ENCODE measurements at regions not wholly inside any gene's neighbourhood (a gene's known extent, or its start where the extent isn't known, plus 50 kb on each side); places are given as distances from the start of the nearest gene placed in this dataset.

DNA sequence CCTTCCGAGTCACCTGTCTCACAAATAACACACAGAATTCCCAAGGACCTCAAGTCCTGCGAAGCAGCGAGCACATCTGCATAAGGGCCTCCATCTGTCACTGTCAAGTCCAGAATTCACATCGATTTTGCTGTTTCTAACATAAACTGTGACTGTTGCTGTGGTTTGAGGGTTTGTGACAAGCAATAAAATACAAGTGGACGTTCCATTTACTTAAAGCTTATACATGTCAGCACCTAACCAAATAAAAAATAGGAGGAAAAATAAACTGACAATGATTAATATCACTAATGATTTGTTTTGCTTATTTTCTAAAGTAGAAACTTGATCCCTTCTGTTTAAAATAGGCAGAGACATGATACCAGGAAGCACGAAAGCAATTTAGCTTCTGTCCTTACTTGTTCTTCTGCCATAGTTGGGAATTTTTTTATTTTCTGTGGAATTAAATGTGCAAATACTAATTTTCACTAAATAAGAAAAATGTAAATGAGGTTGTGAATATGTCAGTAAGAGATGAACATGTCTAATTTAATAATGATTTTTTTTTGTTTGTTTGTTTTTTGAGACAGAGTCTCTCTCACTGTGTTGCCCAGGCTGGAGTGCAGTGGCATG lies 279.1 kb downstream of the FGF9 start (continued):
- TF ChIP-seq ZNF146 (tag by site-specific recombination; IDR thresholded peaks at IDR 0.05) (peak; percentile 23; the same call in 1 of the 2 replicates), ZNF138 (tag by site-specific recombination; IDR thresholded peaks at IDR 0.05; ENCODE audit: borderline replicate concordance) (no peak), ZNF777 (tag by site-specific recombination; IDR thresholded peaks at IDR 0.05; ENCODE audit: borderline replicate concordance) (no peak), ZNF23 (tag by site-specific recombination; IDR thresholded peaks at IDR 0.05; ENCODE audit: borderline replicate concordance) (no peak), ZNF626 (tag by site-specific recombination; IDR thresholded peaks at IDR 0.05) (peak; percentile 54; the same call in 1 of the 2 replicates), ZNF292 (tag by site-specific recombination; IDR thresholded peaks at IDR 0.05; ENCODE audit: borderline replicate concordance, low read depth) (no peak), ZNF169 (tag by site-specific recombination; IDR thresholded peaks at IDR 0.05) (no peak), ZNF558 (tag by site-specific recombination; IDR thresholded peaks at IDR 0.05) (peak; percentile 64; the same call in 1 of the 2 replicates), ZBTB8A (tag by site-specific recombination; IDR thresholded peaks at IDR 0.05) (peak; percentile 69), ZNF792 (tag by site-specific recombination; IDR thresholded peaks at IDR 0.05) (no peak), SETDB1 (IDR thresholded peaks at IDR 0.05; ENCODE audit: insufficient read length, low read length) (no peak), ZNF239 (tag by site-specific recombination; IDR thresholded peaks at IDR 0.05) (peak; percentile 77), ZNF223 (tag by site-specific recombination; IDR thresholded peaks at IDR 0.05) (no peak), ZNF140 (tag by site-specific recombination; IDR thresholded peaks at IDR 0.05) (no peak), GLIS2 (tag by site-specific recombination; IDR thresholded peaks at IDR 0.05) (no peak), SCRT1 (tag by site-specific recombination; IDR thresholded peaks at IDR 0.05; ENCODE audit: borderline replicate concordance) (peak; percentile 59; the same call in 1 of the 2 replicates), ZNF776 (tag by site-specific recombination; IDR thresholded peaks at IDR 0.05; ENCODE audit: borderline replicate concordance) (peak; percentile 88; the same call in 1 of the 2 replicates), ZNF2 (tag by site-specific recombination; IDR thresholded peaks at IDR 0.05) (peak; percentile 77; the same call in 1 of the 2 replicates), ZNF768 (tag by site-specific recombination; IDR thresholded peaks at IDR 0.05) (no peak), EGR2 (tag by site-specific recombination; IDR thresholded peaks at IDR 0.05; ENCODE audit: low read depth) (no peak)
- TF ChIP-seq, protein P1, sequence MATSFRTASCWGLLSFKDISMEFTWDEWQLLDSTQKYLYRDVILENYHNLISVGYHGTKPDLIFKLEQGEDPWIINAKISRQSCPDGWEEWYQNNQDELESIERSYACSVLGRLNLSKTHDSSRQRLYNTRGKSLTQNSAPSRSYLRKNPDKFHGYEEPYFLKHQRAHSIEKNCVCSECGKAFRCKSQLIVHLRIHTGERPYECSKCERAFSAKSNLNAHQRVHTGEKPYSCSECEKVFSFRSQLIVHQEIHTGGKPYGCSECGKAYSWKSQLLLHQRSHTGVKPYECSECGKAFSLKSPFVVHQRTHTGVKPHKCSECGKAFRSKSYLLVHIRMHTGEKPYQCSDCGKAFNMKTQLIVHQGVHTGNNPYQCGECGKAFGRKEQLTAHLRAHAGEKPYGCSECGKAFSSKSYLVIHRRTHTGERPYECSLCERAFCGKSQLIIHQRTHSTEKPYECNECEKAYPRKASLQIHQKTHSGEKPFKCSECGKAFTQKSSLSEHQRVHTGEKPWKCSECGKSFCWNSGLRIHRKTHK (tag by site-specific recombination; IDR thresholded peaks at IDR 0.05): no peak
- TF ChIP-seq, protein P2, sequence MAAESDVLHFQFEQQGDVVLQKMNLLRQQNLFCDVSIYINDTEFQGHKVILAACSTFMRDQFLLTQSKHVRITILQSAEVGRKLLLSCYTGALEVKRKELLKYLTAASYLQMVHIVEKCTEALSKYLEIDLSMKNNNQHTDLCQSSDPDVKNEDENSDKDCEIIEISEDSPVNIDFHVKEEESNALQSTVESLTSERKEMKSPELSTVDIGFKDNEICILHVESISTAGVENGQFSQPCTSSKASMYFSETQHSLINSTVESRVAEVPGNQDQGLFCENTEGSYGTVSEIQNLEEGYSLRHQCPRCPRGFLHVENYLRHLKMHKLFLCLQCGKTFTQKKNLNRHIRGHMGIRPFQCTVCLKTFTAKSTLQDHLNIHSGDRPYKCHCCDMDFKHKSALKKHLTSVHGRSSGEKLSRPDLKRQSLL (tag by site-specific recombination; IDR thresholded peaks at IDR 0.05): no peak
- TF ChIP-seq, protein P3, sequence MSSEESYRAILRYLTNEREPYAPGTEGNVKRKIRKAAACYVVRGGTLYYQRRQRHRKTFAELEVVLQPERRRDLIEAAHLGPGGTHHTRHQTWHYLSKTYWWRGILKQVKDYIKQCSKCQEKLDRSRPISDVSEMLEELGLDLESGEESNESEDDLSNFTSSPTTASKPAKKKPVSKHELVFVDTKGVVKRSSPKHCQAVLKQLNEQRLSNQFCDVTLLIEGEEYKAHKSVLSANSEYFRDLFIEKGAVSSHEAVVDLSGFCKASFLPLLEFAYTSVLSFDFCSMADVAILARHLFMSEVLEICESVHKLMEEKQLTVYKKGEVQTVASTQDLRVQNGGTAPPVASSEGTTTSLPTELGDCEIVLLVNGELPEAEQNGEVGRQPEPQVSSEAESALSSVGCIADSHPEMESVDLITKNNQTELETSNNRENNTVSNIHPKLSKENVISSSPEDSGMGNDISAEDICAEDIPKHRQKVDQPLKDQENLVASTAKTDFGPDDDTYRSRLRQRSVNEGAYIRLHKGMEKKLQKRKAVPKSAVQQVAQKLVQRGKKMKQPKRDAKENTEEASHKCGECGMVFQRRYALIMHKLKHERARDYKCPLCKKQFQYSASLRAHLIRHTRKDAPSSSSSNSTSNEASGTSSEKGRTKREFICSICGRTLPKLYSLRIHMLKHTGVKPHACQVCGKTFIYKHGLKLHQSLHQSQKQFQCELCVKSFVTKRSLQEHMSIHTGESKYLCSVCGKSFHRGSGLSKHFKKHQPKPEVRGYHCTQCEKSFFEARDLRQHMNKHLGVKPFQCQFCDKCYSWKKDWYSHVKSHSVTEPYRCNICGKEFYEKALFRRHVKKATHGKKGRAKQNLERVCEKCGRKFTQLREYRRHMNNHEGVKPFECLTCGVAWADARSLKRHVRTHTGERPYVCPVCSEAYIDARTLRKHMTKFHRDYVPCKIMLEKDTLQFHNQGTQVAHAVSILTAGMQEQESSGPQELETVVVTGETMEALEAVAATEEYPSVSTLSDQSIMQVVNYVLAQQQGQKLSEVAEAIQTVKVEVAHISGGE (tag by site-specific recombination; conservative IDR thresholded peaks at IDR 0.05; ENCODE audit: low read depth): no peak
- TF ChIP-seq, protein P4, sequence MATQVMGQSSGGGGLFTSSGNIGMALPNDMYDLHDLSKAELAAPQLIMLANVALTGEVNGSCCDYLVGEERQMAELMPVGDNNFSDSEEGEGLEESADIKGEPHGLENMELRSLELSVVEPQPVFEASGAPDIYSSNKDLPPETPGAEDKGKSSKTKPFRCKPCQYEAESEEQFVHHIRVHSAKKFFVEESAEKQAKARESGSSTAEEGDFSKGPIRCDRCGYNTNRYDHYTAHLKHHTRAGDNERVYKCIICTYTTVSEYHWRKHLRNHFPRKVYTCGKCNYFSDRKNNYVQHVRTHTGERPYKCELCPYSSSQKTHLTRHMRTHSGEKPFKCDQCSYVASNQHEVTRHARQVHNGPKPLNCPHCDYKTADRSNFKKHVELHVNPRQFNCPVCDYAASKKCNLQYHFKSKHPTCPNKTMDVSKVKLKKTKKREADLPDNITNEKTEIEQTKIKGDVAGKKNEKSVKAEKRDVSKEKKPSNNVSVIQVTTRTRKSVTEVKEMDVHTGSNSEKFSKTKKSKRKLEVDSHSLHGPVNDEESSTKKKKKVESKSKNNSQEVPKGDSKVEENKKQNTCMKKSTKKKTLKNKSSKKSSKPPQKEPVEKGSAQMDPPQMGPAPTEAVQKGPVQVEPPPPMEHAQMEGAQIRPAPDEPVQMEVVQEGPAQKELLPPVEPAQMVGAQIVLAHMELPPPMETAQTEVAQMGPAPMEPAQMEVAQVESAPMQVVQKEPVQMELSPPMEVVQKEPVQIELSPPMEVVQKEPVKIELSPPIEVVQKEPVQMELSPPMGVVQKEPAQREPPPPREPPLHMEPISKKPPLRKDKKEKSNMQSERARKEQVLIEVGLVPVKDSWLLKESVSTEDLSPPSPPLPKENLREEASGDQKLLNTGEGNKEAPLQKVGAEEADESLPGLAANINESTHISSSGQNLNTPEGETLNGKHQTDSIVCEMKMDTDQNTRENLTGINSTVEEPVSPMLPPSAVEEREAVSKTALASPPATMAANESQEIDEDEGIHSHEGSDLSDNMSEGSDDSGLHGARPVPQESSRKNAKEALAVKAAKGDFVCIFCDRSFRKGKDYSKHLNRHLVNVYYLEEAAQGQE (tag by site-specific recombination; IDR thresholded peaks at IDR 0.05): no peak
- TF ChIP-seq, protein P5, sequence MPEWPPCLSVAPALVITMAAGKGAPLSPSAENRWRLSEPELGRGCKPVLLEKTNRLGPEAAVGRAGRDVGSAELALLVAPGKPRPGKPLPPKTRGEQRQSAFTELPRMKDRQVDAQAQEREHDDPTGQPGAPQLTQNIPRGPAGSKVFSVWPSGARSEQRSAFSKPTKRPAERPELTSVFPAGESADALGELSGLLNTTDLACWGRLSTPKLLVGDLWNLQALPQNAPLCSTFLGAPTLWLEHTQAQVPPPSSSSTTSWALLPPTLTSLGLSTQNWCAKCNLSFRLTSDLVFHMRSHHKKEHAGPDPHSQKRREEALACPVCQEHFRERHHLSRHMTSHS (tag by site-specific recombination; IDR thresholded peaks at IDR 0.05): peak; percentile 98
- TF ChIP-seq, protein P6, sequence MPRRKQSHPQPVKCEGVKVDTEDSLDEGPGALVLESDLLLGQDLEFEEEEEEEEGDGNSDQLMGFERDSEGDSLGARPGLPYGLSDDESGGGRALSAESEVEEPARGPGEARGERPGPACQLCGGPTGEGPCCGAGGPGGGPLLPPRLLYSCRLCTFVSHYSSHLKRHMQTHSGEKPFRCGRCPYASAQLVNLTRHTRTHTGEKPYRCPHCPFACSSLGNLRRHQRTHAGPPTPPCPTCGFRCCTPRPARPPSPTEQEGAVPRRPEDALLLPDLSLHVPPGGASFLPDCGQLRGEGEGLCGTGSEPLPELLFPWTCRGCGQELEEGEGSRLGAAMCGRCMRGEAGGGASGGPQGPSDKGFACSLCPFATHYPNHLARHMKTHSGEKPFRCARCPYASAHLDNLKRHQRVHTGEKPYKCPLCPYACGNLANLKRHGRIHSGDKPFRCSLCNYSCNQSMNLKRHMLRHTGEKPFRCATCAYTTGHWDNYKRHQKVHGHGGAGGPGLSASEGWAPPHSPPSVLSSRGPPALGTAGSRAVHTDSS (tag by site-specific recombination; IDR thresholded peaks at IDR 0.05): peak; percentile 74
- TF ChIP-seq, protein P7, sequence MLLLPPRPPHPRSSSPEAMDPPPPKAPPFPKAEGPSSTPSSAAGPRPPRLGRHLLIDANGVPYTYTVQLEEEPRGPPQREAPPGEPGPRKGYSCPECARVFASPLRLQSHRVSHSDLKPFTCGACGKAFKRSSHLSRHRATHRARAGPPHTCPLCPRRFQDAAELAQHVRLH (tag by site-specific recombination; IDR thresholded peaks at IDR 0.05): peak; percentile 93
